ENCODE measurements at regions not wholly inside any gene's neighbourhood (a gene's known extent, or its start where the extent isn't known, plus 50 kb on each side); places are given as distances from the start of the nearest gene placed in this dataset. TPM values are rescaled to one million over a fixed set of nuclear protein-coding genes. Genes with fewer than 3 reads are reported as not detected.

Small RNA genes lying in the stretch of these regions (small RNA-seq; reads per million reads assigned to genes)
- not detected for gene AL391987.6

All from skeletal muscle tissue (tissue), 1 donor.